GM11168 (cell line): ENCODE measurements at regions not wholly inside any gene's neighbourhood (a gene's known extent, or its start where the extent isn't known, plus 50 kb on each side); places are given as distances from the start of the nearest gene placed in this dataset.
"Not testable (repeated sequence)": the region's sequence is repeated elsewhere in the genome, so short reads cannot be mapped to it uniquely, and the experiment has no call there.

ENCODE experiments used
- in situ Hi-C: fragments of 300-500 bp; cut with MboI; formaldehyde crosslinking; loops from one replicate; pipeline ENCODE4 v1.12.0; 2022; ENCODE audit warnings: low sequenced_read_pairs; ENCODE audit not compliant: unreplicated experiment

GRCh38 chr3:102353805-102354204 lies 81.0 kb upstream of the ZPLD1 start:
- in situ Hi-C loops = no loop called here

- in situ Hi-C loops = no loop called here
Measured at GRCh38 chr3:102354818-102355515, 79.8 kb upstream of the ZPLD1 start.

GRCh38 chr3:102356506-102356905 lies 78.3 kb upstream of the ZPLD1 start:
- in situ Hi-C loops = no loop called here

DNA sequence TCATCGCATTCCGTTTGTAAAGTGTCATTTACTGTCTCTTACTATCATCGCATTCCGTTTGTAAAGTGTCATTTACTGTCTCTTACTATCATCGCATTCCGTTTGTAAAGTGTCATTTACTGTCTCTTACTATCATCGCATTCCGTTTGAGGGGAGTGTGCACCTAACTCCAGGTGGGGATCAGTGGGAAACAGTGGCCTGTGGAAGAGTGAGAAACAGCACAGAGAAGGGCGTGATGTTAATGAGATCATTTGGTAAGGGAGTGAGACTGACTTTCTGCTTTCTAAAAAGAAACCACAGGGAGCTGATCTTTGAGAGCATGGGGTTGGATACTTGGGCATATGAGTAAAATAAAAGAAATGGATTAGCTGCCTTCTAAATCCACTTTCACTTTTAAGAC lies 77.5 kb upstream of the ZPLD1 start:
- in situ Hi-C loops = not testable (repeated sequence)

GRCh38 chr3:102360183-102360860 lies 74.5 kb upstream of the ZPLD1 start:
- in situ Hi-C loops = no loop called here

DNA sequence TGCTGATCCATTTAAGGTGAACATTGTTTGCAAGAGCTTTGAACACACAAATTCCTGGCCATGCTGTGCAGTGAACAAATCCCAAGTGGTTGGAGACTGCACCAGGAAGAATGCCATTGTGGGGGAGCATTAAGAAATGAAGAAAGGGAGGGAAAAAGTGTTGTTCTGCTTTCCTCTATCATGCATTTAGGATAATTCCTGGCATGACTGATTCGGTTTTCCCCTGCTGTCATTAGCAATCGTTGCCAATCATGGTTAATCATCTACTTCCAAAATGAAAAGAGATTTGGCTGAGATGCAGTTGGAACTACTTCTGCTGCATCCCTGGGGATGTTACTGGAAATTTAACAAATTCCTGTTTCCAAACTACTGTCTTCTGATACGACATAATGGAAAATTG lies 73.7 kb upstream of the ZPLD1 start:
- in situ Hi-C loops = no loop called here

- in situ Hi-C loops = not testable (repeated sequence)
Measured at GRCh38 chr3:102366116-102366515, 68.7 kb upstream of the ZPLD1 start.

- in situ Hi-C loops = no loop called here
Measured at GRCh38 chr3:102374863-102375634, 59.8 kb upstream of the ZPLD1 start.

DNA sequence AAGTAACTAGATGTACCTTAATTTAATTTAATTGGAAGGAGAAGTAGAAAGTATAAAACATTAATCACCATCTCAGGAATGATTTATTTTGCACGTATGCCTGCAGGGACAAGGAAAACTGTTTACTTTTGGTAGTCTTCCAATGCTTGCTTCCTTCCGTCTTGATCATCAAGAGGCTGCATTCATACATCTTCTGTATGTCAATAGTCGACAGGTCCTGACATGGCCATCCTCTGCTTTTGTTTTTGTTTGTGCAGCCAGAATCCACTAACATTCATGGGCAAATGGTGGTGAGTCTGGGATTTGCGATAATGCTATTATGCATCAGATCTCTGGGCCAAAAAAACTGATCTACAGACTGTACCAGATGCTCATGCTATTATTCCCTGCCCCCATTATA lies 56.6 kb upstream of the ZPLD1 start:
- in situ Hi-C loops = no loop called here

DNA sequence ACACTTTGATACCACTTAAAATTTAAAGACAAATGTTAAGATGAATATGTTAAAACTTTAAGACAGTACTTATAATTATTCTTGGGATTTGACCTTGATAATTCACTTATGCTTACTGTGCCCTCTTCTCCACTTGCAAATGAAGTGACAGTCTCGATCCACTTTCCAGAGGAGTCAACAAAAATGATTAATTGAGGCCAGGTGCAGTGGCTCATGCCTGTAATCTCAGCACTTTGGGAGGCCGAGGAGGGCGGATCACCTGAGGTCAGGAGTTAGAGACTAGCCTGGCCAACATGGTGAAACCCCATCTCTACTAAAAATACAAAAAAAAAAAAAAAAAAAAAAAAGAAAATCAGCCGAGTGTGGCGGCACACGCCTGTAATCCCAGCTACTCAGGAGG lies 52.6 kb upstream of the ZPLD1 start:
- in situ Hi-C loops = not testable (repeated sequence)
